HL-60 (cell line): ENCODE measurements at regions not wholly inside any gene's neighbourhood (a gene's known extent, or its start where the extent isn't known, plus 50 kb on each side); places are given as distances from the start of the nearest gene placed in this dataset.

Experiments
- DNase-seq, 2 experiments: peaks; one replicate each; pipeline ENCODE4 v3.0.0-alpha.2; 2010 to 2020; ENCODE audit warnings: low read depth in 1 of 2, low spot score in 1 of 2
- H3K27ac ChIP-seq: fragments of 250-450 bp; sonication (Bioruptor Pico); replicated peaks from 2 replicates; pipeline ENCODE4 v1.5.1; 2020; ENCODE audit warnings: mild to moderate bottlenecking, moderate library complexity
- H3K27me3 ChIP-seq: fragments of 250-450 bp; sonication (Bioruptor Pico); 2 replicates; pipeline ENCODE4 v1.5.1; 2021; ENCODE audit warnings: mild to moderate bottlenecking, moderate library complexity; ENCODE audit not compliant: insufficient read depth, poor library complexity, severe bottlenecking
- H3K4me3 ChIP-seq: replicated peaks from 2 replicates; pipeline ENCODE4 v1.5.1; 2011; ENCODE audit warnings: mild to moderate bottlenecking, control low read depth, low read length; ENCODE audit not compliant: insufficient read depth
- GABPA ChIP-seq: IDR thresholded peaks from 2 replicates; pipeline ENCODE4 v1.6.1; 2012; ENCODE audit warnings: low read depth
- POLR2AphosphoS5 ChIP-seq: IDR thresholded peaks from 2 replicates; pipeline ENCODE4 v1.6.1; 2012; ENCODE audit warnings: low read depth
- SPI1 ChIP-seq: IDR thresholded peaks from 2 replicates; pipeline ENCODE4 v1.6.1; 2012; ENCODE audit warnings: low read depth, mild to moderate bottlenecking, borderline replicate concordance
- TF ChIP-seq, protein P1 (sequence below): IDR thresholded peaks from one replicate; pipeline ENCODE4 v1.5.1; 2011; ENCODE audit warnings: low read length, control low read depth, inconsistent platforms; ENCODE audit not compliant: insufficient read depth
- TF ChIP-seq, protein P2 (sequence below): IDR thresholded peaks from 2 replicates; pipeline ENCODE4 v1.6.1; 2012; ENCODE audit warnings: low read depth; ENCODE audit not compliant: insufficient replicate concordance

DNA sequence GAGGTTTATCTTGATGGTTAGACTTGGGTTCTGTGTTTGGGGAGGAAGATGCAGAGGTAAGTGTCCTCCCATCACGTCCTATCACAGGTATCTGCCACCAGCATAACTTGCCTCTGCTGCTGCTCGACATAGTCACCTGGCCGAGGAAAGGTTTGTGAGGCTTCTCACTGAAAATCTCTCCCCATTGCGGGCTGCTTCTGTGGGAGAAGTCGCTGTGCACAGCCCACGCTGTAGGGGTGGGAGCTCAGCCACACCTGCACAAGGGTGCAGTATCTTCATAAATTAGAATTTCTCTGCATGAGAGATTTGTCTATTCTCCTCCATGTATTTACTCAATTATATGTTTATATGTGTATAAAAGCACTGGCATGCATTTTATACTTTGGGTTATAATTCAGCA lies 415.7 kb upstream of the MYT1L start:
- H3K4me3 ChIP-seq, result no peak overlapping the region
- TF ChIP-seq GABPA (no peak), SPI1 (no peak), POLR2AphosphoS5 (no peak)
- TF ChIP-seq, protein P1, sequence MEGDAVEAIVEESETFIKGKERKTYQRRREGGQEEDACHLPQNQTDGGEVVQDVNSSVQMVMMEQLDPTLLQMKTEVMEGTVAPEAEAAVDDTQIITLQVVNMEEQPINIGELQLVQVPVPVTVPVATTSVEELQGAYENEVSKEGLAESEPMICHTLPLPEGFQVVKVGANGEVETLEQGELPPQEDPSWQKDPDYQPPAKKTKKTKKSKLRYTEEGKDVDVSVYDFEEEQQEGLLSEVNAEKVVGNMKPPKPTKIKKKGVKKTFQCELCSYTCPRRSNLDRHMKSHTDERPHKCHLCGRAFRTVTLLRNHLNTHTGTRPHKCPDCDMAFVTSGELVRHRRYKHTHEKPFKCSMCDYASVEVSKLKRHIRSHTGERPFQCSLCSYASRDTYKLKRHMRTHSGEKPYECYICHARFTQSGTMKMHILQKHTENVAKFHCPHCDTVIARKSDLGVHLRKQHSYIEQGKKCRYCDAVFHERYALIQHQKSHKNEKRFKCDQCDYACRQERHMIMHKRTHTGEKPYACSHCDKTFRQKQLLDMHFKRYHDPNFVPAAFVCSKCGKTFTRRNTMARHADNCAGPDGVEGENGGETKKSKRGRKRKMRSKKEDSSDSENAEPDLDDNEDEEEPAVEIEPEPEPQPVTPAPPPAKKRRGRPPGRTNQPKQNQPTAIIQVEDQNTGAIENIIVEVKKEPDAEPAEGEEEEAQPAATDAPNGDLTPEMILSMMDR, result no peak
- TF ChIP-seq, protein P2, sequence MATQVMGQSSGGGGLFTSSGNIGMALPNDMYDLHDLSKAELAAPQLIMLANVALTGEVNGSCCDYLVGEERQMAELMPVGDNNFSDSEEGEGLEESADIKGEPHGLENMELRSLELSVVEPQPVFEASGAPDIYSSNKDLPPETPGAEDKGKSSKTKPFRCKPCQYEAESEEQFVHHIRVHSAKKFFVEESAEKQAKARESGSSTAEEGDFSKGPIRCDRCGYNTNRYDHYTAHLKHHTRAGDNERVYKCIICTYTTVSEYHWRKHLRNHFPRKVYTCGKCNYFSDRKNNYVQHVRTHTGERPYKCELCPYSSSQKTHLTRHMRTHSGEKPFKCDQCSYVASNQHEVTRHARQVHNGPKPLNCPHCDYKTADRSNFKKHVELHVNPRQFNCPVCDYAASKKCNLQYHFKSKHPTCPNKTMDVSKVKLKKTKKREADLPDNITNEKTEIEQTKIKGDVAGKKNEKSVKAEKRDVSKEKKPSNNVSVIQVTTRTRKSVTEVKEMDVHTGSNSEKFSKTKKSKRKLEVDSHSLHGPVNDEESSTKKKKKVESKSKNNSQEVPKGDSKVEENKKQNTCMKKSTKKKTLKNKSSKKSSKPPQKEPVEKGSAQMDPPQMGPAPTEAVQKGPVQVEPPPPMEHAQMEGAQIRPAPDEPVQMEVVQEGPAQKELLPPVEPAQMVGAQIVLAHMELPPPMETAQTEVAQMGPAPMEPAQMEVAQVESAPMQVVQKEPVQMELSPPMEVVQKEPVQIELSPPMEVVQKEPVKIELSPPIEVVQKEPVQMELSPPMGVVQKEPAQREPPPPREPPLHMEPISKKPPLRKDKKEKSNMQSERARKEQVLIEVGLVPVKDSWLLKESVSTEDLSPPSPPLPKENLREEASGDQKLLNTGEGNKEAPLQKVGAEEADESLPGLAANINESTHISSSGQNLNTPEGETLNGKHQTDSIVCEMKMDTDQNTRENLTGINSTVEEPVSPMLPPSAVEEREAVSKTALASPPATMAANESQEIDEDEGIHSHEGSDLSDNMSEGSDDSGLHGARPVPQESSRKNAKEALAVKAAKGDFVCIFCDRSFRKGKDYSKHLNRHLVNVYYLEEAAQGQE, result no peak
- no peak for DNase-seq
- no peak overlapping the region for H3K27ac ChIP-seq
- H3K27me3 ChIP-seq, result no peaks in the 10 kb centered on the region

DNA sequence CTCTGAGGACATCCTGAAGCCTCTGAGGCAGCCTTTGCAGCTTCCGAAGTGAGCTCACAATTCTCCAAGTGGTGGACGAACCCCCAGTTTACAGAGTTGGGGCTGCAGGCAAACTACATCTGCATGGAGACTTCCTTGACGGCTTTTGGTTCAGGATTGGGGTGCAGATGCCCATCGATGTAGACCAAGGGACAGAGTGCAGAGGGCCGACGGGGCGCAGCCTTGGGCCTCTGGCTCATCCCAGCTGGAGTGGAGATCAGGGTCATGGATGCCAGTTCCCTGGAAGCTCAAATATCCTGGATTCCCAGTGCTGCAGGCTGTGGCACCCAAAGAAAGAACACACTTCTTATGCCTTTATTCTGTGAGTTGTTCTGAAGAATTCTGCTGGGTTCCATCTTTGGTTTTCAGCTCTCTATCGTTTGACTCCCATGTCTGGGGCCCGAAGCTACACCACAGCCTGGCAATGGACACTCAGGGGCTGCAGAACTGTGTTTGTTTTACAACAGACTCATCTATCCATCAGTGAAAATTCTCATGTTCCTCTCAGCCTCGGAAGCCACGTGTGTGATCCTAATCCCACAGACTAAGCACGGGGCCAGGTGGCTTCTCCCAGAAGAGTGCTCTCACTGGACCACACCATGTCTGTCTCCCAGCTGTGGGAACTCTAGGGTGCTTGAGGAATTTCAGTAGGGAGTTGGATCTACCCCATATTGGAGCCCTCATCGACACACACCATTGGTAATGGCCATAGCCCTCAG lies 414.1 kb upstream of the MYT1L start:
- DNase-seq, result no peak
- no peak overlapping the region for H3K4me3 ChIP-seq
- H3K27me3 ChIP-seq, result no peaks in the 10 kb centered on the region
- no peak overlapping the region for H3K27ac ChIP-seq
- TF ChIP-seq, protein P1, result no peak
- TF ChIP-seq SPI1, result no peak
- TF ChIP-seq, protein P2, result no peak
- no peak for TF ChIP-seq POLR2AphosphoS5
- no peak for TF ChIP-seq GABPA

DNA sequence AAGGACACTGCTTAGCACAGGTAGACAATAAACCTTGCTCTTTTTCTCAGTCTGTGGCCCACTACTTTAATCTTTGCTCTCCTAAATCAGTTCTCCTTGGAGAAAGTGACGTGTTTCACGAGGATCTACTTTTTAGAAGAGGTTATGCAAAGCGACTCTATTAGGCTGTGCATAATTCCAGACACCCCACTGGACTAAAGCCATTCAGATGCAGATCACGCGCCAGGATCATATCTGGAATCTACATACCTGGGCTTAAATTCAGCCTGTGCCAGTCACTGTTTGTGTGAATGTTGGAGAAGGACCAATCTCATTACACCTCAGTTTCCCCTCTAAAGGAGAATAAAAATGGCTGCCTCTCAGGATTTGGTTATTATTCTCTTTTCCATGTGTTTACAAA lies 413.0 kb upstream of the MYT1L start:
- DNase-seq, result no peak
- Histone ChIP-seq H3K27me3 (no peaks in the 10 kb centered on the region), H3K27ac (no peak overlapping the region), H3K4me3 (no peak overlapping the region)
- TF ChIP-seq SPI1 (no peak), POLR2AphosphoS5 (no peak), GABPA (no peak)
- TF ChIP-seq, protein P2, result no peak
